Activated CD8-positive, alpha-beta memory T cell treated with anti-CD3 and anti-CD28 coated beads, Interleukin-2, amount 10 ng/mL, durations not matched to agents 7 days and 5 days (primary cell): ENCODE measurements at regions not wholly inside any gene's neighbourhood (a gene's known extent, or its start where the extent isn't known, plus 50 kb on each side); places are given as distances from the start of the nearest gene placed in this dataset.

Experiments used
- ATAC-seq: fragments of 150-1000 bp; cut with Tn5 transposase; one replicate; pipeline ENCODE4 v1.10.0; 2021; ENCODE audit warnings: moderate library complexity
- CTCF ChIA-PET: fragments of 350-600 bp; sonication (Branson Sonifier 250); formaldehyde crosslinking; loops from one replicate; lab custom pipeline; 2021; ENCODE audit warnings: antibody characterized with exemption; lab: Charles Lee
- DNase-seq: peaks from one replicate; pipeline ENCODE4 v3.0.0-alpha.2; 2020
- H3K27ac Mint-ChIP-seq: one replicate; pipeline ENCODE4 v1.8.0; 2021; ENCODE audit warnings: mild to moderate bottlenecking, mixed read lengths
- H3K27me3 Mint-ChIP-seq: one replicate; pipeline ENCODE4 v1.8.0; 2021; ENCODE audit warnings: mixed read lengths
- H3K36me3 Mint-ChIP-seq: one replicate; pipeline ENCODE4 v1.8.0; 2021; ENCODE audit warnings: mild to moderate bottlenecking, mixed read lengths
- H3K4me1 Mint-ChIP-seq: one replicate; pipeline ENCODE4 v1.8.0; 2021; ENCODE audit warnings: mixed read lengths
- H3K4me3 Mint-ChIP-seq: one replicate; pipeline ENCODE4 v1.8.0; 2021; ENCODE audit warnings: mild to moderate bottlenecking, moderate library complexity, mixed read lengths
- H3K9me3 Mint-ChIP-seq: one replicate; pipeline ENCODE4 v1.8.0; 2022; ENCODE audit warnings: low read depth, mixed read lengths

GRCh38 chr16:6689643-6690042, 643.0 kb upstream of the RBFOX1 start:
- Mint-ChIP-seq H3K4me1 (no peaks in the 10 kb centered on the region), H3K4me3 (no peak overlapping the region), H3K27ac (no peak overlapping the region)

DNA sequence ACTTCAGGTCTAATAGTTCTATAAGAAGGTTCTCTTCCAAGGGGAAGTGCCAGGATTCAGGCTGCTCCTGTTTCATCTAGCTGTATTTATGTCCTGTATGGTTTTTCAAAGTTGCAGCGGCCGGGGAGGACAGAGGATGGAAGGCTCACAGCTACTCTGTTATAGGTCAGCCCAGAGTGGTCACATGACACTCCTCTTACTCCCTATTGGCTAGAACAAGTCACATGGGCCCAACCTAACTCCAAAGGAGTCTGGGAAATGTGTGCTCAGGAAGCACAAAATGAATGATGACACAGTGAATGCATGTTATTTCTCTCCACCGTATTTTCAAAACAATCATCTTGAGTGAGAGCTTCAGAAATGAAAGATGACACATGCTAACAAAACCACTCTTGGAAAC, 645.1 kb upstream of the RBFOX1 start:
- Mint-ChIP-seq H3K36me3 (no peaks in the 10 kb centered on the region), H3K4me3 (no peak overlapping the region), H3K9me3 (peaks cover 4% of the 10 kb centered on the region), H3K27ac (no peak overlapping the region), H3K4me1 (no peaks in the 10 kb centered on the region), H3K27me3 (no peaks in the 10 kb centered on the region)
- CTCF ChIA-PET = no interaction called here
- DNase-seq (no peak), ATAC-seq (no peak)

More at GRCh38 chr16:6689643-6690042, 643.0 kb upstream of the RBFOX1 start:
- H3K27me3 Mint-ChIP-seq = no peaks in the 10 kb centered on the region
- DNase-seq = no peak
- H3K36me3 Mint-ChIP-seq = no peaks in the 10 kb centered on the region
- peaks cover 4% of the 10 kb centered on the region for H3K9me3 Mint-ChIP-seq
- CTCF ChIA-PET = no interaction called here
- ATAC-seq = no peak

GRCh38 chr16:6684076-6684673, 648.5 kb upstream of the RBFOX1 start:
- no peak for ATAC-seq
- no peak for DNase-seq

DNA sequence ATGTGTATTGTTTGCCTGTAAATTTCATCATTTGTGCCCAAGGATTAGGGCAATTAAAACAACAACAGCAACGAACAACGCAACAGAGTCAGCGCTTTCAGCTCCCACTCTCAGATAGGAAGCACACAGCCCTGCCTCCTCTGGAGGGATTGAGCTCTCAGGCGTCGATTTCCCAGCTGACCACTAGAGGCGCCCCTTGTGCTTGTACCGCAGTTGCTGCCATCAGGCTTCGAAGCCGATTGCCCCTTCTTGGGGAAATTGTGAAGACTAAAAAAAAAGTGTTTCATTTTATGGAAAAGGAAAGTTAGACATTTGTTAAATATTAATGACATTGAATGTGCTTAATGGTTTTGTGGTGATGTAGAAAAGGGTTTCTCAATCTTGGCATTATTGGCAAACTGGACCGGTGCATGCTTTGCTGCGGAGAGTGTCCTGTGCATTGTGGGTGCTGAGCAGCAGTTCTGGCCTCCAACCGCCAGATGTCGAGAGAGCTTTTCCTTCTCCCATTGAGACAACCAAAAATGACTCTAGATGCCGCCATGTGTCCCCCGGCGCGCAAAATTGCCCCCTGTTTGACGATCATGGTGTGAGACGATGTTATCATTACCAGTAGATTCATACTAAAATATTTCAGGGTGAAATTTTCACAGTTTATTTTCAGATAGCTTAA, 650.4 kb upstream of the RBFOX1 start:
- ATAC-seq (no peak), DNase-seq (peak; percentile 40)
- Mint-ChIP-seq H3K27ac (no peak overlapping the region), H3K4me3 (no peak overlapping the region), H3K9me3 (no peaks in the 10 kb centered on the region), H3K36me3 (no peaks in the 10 kb centered on the region), H3K27me3 (no peaks in the 10 kb centered on the region), H3K4me1 (no peaks in the 10 kb centered on the region)
- CTCF ChIA-PET = interaction anchor here (2.3 kb wide), 1 partner anchor 39 kb away, joined by 4 read pairs; no protein-coding TSS in a partner anchor

More at GRCh38 chr16:6684076-6684673, 648.5 kb upstream of the RBFOX1 start:
- H3K36me3 Mint-ChIP-seq = no peaks in the 10 kb centered on the region
- no peak overlapping the region for H3K4me3 Mint-ChIP-seq
- H3K9me3 Mint-ChIP-seq = peaks cover 4% of the 10 kb centered on the region
- CTCF ChIA-PET = interaction anchor here (2.3 kb wide), 1 partner anchor 41 kb away, joined by 4 read pairs; no protein-coding TSS in a partner anchor
- no peaks in the 10 kb centered on the region for H3K4me1 Mint-ChIP-seq
- H3K27ac Mint-ChIP-seq = no peak overlapping the region
- H3K27me3 Mint-ChIP-seq = no peaks in the 10 kb centered on the region

- Mint-ChIP-seq H3K4me3 (no peak overlapping the region), H3K4me1 (no peaks in the 10 kb centered on the region), H3K27me3 (no peaks in the 10 kb centered on the region), H3K36me3 (no peaks in the 10 kb centered on the region), H3K9me3 (no peaks in the 10 kb centered on the region), H3K27ac (no peak overlapping the region)
- DNase-seq (no peak), ATAC-seq (no peak)
- CTCF ChIA-PET = no interaction called here
Measured at GRCh38 chr16:6678586-6678985, 654.1 kb upstream of the RBFOX1 start.

DNA sequence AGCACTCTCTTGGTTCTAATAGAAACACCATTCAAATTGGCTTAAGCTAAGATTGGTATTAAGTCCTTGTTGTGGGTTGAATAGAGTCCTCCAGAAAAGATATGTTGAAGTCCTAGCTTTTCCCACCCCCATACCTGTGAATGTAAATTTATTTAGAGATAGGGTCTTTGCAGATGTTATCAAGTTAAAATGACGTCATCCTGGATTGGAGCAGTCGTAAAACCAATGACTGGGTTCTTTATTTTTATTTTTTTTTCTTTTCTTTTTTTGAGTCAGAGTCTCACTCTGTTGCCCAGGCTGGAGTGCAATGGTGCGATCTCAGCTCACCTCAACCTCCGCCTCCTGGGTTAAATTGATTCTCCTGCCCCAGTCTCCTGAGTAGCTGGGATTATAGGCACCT, 658.6 kb upstream of the RBFOX1 start:
- CTCF ChIA-PET = no interaction called here
- no peaks in the 10 kb centered on the region for H3K9me3 Mint-ChIP-seq
- no peak overlapping the region for H3K4me3 Mint-ChIP-seq
- H3K36me3 Mint-ChIP-seq = no peaks in the 10 kb centered on the region
- no peak for ATAC-seq
- H3K4me1 Mint-ChIP-seq = no peaks in the 10 kb centered on the region
- no peak for DNase-seq
- no peaks in the 10 kb centered on the region for H3K27me3 Mint-ChIP-seq
- H3K27ac Mint-ChIP-seq = no peak overlapping the region

GRCh38 chr16:6672507-6672906, 660.1 kb upstream of the RBFOX1 start:
- Mint-ChIP-seq H3K9me3 (no peaks in the 10 kb centered on the region), H3K4me3 (no peak overlapping the region), H3K27ac (no peak overlapping the region), H3K27me3 (no peaks in the 10 kb centered on the region), H3K4me1 (no peaks in the 10 kb centered on the region), H3K36me3 (no peaks in the 10 kb centered on the region)
- ATAC-seq (no peak), DNase-seq (no peak)
- CTCF ChIA-PET = no interaction called here

DNA sequence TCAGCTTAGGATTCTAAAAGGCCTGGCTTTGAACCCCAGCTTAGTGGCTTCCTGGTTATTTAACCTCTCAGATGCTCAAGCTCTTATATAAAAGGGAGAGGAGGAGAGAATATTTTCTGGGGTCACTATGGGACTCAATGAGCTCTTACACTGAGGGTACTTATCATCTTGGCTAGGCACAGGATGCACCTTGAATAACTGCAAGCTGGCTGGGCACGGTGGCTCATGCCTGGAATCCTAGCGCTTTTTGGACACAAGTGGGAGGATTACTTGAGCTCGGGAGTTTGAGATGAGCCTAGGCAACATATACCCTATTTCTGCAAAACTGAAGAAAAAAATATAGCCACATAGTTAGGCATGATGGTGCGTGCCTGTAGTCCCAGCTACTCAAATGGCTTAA, 665.3 kb upstream of the RBFOX1 start:
- ATAC-seq (no peak), DNase-seq (no peak)
- H3K27me3 Mint-ChIP-seq = no peaks in the 10 kb centered on the region
- H3K4me3 Mint-ChIP-seq = no peak overlapping the region
- CTCF ChIA-PET = no interaction called here
- H3K36me3 Mint-ChIP-seq = no peaks in the 10 kb centered on the region
- H3K9me3 Mint-ChIP-seq = peaks cover 6% of the 10 kb centered on the region
- no peak overlapping the region for H3K27ac Mint-ChIP-seq
- no peaks in the 10 kb centered on the region for H3K4me1 Mint-ChIP-seq

DNA sequence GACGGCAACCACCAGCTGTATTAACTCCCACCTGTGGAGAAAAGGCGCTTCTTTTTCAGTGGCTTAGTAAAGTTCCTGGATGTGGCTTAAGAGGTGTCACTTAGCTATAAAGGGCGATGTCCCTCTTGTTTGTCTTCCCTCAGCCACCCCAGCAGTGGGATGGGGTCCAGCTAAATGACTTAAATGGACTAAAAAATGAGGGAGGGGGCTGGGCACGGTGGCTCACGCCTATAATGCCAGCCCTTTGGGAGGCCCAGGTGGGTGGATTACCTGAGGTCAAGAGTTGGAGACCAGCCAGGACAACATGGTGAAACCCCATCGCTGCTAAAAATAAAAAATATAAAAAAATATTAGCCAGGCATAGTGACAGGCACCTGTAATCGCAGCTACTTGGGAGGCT, 667.5 kb upstream of the RBFOX1 start:
- DNase-seq (no peak), ATAC-seq (no peak)
- Mint-ChIP-seq H3K27me3 (no peaks in the 10 kb centered on the region), H3K36me3 (no peaks in the 10 kb centered on the region), H3K9me3 (peaks cover 6% of the 10 kb centered on the region), H3K27ac (no peak overlapping the region), H3K4me1 (no peaks in the 10 kb centered on the region), H3K4me3 (no peak overlapping the region)
- CTCF ChIA-PET = no interaction called here

DNA sequence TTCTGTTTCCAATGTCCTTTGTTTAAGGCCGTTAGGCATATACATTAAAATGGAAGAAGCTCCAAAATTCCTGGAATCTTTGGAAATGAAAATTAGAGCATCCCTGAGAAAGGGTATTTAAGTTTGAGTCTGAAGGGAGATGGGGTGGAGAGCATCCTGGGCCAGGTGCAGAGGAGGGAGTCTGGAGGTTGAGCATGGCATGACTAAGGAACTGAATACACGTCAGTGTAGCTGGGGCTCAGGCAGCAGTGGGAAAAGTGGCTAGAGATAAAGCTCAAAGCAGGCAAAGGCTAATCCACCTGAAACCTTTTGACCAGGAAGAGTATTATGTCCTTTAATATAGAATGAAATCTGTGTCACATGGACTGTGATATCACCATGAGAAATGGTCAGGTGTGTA, 669.0 kb upstream of the RBFOX1 start:
- Mint-ChIP-seq H3K4me1 (no peaks in the 10 kb centered on the region), H3K36me3 (no peaks in the 10 kb centered on the region), H3K27ac (no peak overlapping the region), H3K27me3 (no peaks in the 10 kb centered on the region), H3K4me3 (no peak overlapping the region), H3K9me3 (peaks cover 10% of the 10 kb centered on the region)
- ATAC-seq (no peak), DNase-seq (no peak)
- CTCF ChIA-PET = no interaction called here

GRCh38 chr16:6656760-6657159, 675.9 kb upstream of the RBFOX1 start:
- Mint-ChIP-seq H3K36me3 (no peaks in the 10 kb centered on the region), H3K27ac (no peak overlapping the region), H3K27me3 (no peaks in the 10 kb centered on the region), H3K4me3 (no peak overlapping the region), H3K9me3 (peaks cover 8% of the 10 kb centered on the region), H3K4me1 (no peaks in the 10 kb centered on the region)
- ATAC-seq (no peak), DNase-seq (no peak)
- CTCF ChIA-PET = no interaction called here

- H3K27ac Mint-ChIP-seq = no peak overlapping the region
- ATAC-seq = no peak
- CTCF ChIA-PET = no interaction called here
Measured at GRCh38 chr16:6646891-6647290, 685.8 kb upstream of the RBFOX1 start.

GRCh38 chr16:6645768-6646568, 686.7 kb upstream of the RBFOX1 start:
- no peaks in the 10 kb centered on the region for H3K36me3 Mint-ChIP-seq
- no peak overlapping the region for H3K27ac Mint-ChIP-seq
- DNase-seq (no peak), ATAC-seq (no peak)
- H3K27me3 Mint-ChIP-seq = peaks cover 6% of the 10 kb centered on the region
- no peaks in the 10 kb centered on the region for H3K4me1 Mint-ChIP-seq
- CTCF ChIA-PET = interaction anchor here (0.7 kb wide), 1 partner anchor 395 kb away, joined by 3 read pairs; no protein-coding TSS in a partner anchor
- no peak overlapping the region for H3K4me3 Mint-ChIP-seq
- no peaks in the 10 kb centered on the region for H3K9me3 Mint-ChIP-seq

More at GRCh38 chr16:6646891-6647290, 685.8 kb upstream of the RBFOX1 start:
- Mint-ChIP-seq H3K4me1 (no peaks in the 10 kb centered on the region), H3K4me3 (no peak overlapping the region), H3K27me3 (peaks cover 6% of the 10 kb centered on the region), H3K36me3 (no peaks in the 10 kb centered on the region), H3K9me3 (no peaks in the 10 kb centered on the region)
- DNase-seq = no peak
